Ishikawa (cell line): ENCODE measurements at regions not wholly inside any gene's neighbourhood (a gene's known extent, or its start where the extent isn't known, plus 50 kb on each side); places are given as distances from the start of the nearest gene placed in this dataset.

Source experiments
- CEBPB ChIP-seq: IDR thresholded peaks from 2 replicates; pipeline ENCODE4 v1.6.1; 2012
- CREB1 ChIP-seq: IDR thresholded peaks from 2 replicates; pipeline ENCODE4 v1.6.1; 2012; ENCODE audit warnings: low read depth
- EGR1 ChIP-seq: IDR thresholded peaks from 2 replicates; pipeline ENCODE4 v1.6.1; 2012
- EP300 ChIP-seq: IDR thresholded peaks from 2 replicates; pipeline ENCODE4 v1.6.1; 2012; ENCODE audit warnings: borderline replicate concordance
- FOXM1 ChIP-seq: IDR thresholded peaks from 2 replicates; pipeline ENCODE4 v1.6.1; 2012; ENCODE audit warnings: low read depth, borderline replicate concordance
- NFIC ChIP-seq: IDR thresholded peaks from 2 replicates; pipeline ENCODE4 v1.6.1; 2012
- RAD21 ChIP-seq: IDR thresholded peaks from 2 replicates; pipeline ENCODE4 v1.6.1; 2012; ENCODE audit warnings: low read depth
- REST ChIP-seq: IDR thresholded peaks from 2 replicates; pipeline ENCODE4 v1.6.1; 2012; ENCODE audit warnings: low read depth, mild to moderate bottlenecking
- TAF1 ChIP-seq: IDR thresholded peaks from 2 replicates; pipeline ENCODE4 v1.6.1; 2012; ENCODE audit warnings: low read depth, mild to moderate bottlenecking
- TCF12 ChIP-seq: IDR thresholded peaks from 2 replicates; pipeline ENCODE4 v1.6.1; 2012; ENCODE audit warnings: low read depth
- TEAD4 ChIP-seq: IDR thresholded peaks from 2 replicates; pipeline ENCODE4 v1.6.1; 2012
- YY1 ChIP-seq: IDR thresholded peaks from 2 replicates; pipeline ENCODE4 v1.6.1; 2012; ENCODE audit warnings: low read depth
- ZBTB7A ChIP-seq: IDR thresholded peaks from 2 replicates; pipeline ENCODE4 v1.6.1; 2012; ENCODE audit warnings: low read depth
- TF ChIP-seq, protein P1 (sequence below): IDR thresholded peaks from 2 replicates; pipeline ENCODE4 v1.6.1; 2012
- TF ChIP-seq, protein P2 (sequence below): IDR thresholded peaks from 2 replicates; pipeline ENCODE4 v1.6.1; 2012

GRCh38 chr5:38069360-38069759 is 189.0 kb upstream of the EGFLAM start:
- TF ChIP-seq CEBPB, result no peak
- no peak for TF ChIP-seq REST
- TF ChIP-seq EP300, result no peak
- no peak for TF ChIP-seq YY1
- no peak for TF ChIP-seq CREB1
- TF ChIP-seq NFIC, result no peak
- no peak for TF ChIP-seq TEAD4
- TF ChIP-seq, protein P1, sequence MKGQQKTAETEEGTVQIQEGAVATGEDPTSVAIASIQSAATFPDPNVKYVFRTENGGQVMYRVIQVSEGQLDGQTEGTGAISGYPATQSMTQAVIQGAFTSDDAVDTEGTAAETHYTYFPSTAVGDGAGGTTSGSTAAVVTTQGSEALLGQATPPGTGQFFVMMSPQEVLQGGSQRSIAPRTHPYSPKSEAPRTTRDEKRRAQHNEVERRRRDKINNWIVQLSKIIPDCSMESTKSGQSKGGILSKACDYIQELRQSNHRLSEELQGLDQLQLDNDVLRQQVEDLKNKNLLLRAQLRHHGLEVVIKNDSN, result no peak
- no peak for TF ChIP-seq TAF1
- no peak for TF ChIP-seq RAD21
- TF ChIP-seq TCF12, result no peak
- TF ChIP-seq, protein P2, sequence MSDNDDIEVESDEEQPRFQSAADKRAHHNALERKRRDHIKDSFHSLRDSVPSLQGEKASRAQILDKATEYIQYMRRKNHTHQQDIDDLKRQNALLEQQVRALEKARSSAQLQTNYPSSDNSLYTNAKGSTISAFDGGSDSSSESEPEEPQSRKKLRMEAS, result no peak
- no peak for TF ChIP-seq ZBTB7A
- no peak for TF ChIP-seq EGR1
- TF ChIP-seq FOXM1, result no peak

DNA sequence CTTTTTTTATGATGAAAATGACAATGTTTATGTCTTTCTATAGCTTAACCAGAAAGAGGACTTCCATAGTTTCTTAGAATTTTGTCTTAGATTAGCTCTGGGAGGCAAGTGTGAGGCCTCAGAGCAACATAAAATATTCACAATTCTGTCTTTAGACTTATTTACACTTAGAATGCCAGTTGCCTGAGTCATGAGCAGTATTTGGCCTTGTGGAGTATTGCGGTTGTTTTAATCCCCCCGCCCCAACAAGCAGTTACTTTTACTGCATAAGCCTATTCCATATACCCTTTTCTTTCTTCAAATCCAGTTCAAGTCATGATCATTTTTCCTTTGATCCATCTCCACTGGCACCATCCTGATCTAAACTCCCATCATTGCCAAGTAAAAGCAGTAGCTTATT is 198.0 kb upstream of the EGFLAM start:
- TF ChIP-seq, protein P2, result no peak
- TF ChIP-seq TEAD4, result no peak
- TF ChIP-seq NFIC, result no peak
- TF ChIP-seq RAD21, result no peak
- no peak for TF ChIP-seq REST
- TF ChIP-seq EP300, result no peak
- TF ChIP-seq YY1, result no peak
- no peak for TF ChIP-seq TAF1
- no peak for TF ChIP-seq CREB1
- TF ChIP-seq, protein P1, result no peak
- no peak for TF ChIP-seq FOXM1
- no peak for TF ChIP-seq TCF12
- TF ChIP-seq CEBPB, result no peak
- TF ChIP-seq EGR1, result no peak
- TF ChIP-seq ZBTB7A, result no peak

DNA sequence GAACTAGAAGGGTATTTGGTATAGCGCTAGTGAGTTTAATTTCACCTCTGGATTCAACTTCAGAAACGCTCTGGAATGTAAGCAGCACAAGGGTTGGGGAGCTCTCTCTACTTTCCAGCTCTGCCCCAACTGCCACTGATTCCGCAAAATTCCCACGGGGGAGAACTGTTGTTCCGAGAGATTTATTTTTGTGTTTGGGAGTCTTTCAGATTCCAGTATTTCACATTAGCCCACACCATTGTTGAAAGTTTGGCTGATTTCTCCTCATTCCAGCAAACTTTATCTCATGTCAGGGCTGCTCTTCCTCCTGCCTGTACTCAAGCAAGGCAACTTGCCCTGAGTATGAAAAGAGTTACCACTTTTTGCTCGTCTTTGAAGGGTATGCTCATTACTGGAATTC is 198.5 kb upstream of the EGFLAM start:
- TF ChIP-seq, protein P2, result no peak
- TF ChIP-seq EP300 (no peak), CEBPB (no peak), RAD21 (no peak), CREB1 (no peak), TEAD4 (no peak), NFIC (no peak), FOXM1 (no peak), ZBTB7A (no peak), TAF1 (no peak), EGR1 (no peak), REST (no peak), TCF12 (no peak), YY1 (no peak)
- TF ChIP-seq, protein P1, result no peak
